K562 (cell line): ENCODE measurements at regions not wholly inside any gene's neighbourhood (a gene's known extent, or its start where the extent isn't known, plus 50 kb on each side); places are given as distances from the start of the nearest gene placed in this dataset.

Experiments used
- FOXP1 ChIP-seq: sonication (generic); formaldehyde crosslinking; IDR thresholded peaks from 2 replicates; pipeline ENCODE4 v1.8.0; 2022; ENCODE audit warnings: mild to moderate bottlenecking, missing genetic modification reagents
- GABPA ChIP-seq: fragments of 200-800 bp; sonication (Bioruptor generic); conservative IDR thresholded peaks from 2 replicates; pipeline ENCODE4 v1.6.1; 2016; ENCODE audit warnings: low read depth, missing genetic modification characterization, missing compliant biosample characterization
- MXI1 ChIP-seq: IDR thresholded peaks from 2 replicates; pipeline ENCODE4 v1.6.1; 2011; ENCODE audit warnings: low read depth, mild to moderate bottlenecking, improper control_type of control experiment, low read length
- POLR2A ChIP-seq: fragments of 450-650 bp; conservative IDR thresholded peaks from 2 replicates; pipeline ENCODE4 v1.6.1; 2016
- POLR2AphosphoS5 ChIP-seq: IDR thresholded peaks from 2 replicates; pipeline ENCODE4 v1.6.1; 2011; ENCODE audit warnings: mild to moderate bottlenecking, low read depth, low read length, moderate library complexity; ENCODE audit not compliant: control insufficient read depth, insufficient read depth
- PTBP1 ChIP-seq: fragments of 200-400 bp; formaldehyde crosslinking; IDR thresholded peaks from 2 replicates; pipeline ENCODE4 v1.6.1; 2017; ENCODE audit warnings: low read depth, low read length

DNA sequence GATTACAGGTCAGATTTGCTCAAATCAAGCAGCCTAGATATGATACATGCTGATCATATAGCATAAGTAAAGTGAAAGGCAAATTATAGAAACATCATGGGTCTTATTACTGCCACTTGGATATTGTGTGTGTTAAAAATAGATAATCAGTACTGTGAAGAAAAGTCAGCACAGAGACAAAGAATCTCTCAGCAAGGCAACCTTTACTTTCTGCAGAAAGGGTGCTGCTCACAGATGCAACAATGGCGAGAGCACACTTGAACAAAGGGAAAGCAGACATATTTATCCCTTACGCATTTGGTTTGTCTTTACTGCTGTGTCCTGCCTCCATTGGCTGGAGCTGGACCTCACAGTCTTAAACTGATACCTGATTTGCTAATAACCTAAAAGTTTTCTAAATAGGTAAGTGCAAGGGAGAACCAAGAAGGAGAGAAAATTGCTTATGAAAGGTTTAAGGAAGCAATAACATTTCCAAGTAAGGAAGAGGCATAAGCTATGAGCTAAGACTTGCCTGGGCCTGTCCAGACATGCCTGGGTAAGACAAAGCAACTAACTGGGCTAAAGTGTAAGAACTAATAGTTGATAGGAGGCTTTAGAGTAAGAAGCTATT lies 1310.8 kb upstream of the LRRTM3 start:
- TF ChIP-seq POLR2AphosphoS5 (no peak), FOXP1 (CRISPR knock-in tag) (no peak), GABPA (tag) (no peak), POLR2A (no peak), PTBP1 (no peak), MXI1 (no peak)
